GM21447 (cell line): ENCODE measurements at regions not wholly inside any gene's neighbourhood (a gene's known extent, or its start where the extent isn't known, plus 50 kb on each side); places are given as distances from the start of the nearest gene placed in this dataset.

ENCODE experiments used
- ATAC-seq: cut with Tn5 transposase; IDR thresholded peaks from one replicate; pipeline ENCODE4 v1.9.1; 2021; ENCODE audit not compliant: unreplicated experiment

DNA sequence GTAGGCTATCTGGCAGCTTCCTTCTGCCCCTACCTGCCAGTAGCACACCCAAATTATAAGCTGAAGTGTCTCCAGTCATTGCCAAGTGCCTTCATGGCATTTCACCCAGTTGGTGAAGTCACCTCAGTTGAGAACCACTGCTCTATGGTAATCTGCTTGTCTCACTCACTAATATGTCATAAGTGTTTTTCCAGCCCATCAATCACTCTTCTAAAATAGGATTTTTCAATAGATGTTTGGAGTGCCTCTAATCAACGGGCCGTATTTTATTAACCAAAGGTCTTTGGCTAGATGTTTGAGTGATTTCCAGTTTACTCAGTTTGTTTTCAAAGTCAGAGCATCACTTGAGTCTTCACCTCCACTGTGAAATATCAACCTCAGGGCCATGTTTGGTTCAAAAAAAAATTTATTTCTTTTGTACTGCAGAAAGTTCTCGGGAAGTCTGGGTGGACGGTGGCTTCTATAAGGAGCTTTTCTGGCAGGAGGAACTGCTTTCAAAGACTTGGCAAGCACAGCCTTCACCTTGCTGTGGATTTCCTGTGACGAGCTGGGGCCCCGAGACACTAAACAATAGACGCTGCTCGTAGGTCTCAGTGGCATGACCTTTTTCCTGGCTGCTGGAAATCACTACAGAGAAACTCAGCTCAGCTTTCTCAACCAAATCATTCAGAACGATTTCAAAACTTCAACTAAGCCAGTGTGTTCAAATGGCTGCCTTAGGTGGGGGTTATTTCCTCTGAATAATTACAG is 95.2 kb upstream of the FOXF1 start:
- ATAC-seq = no peak

DNA sequence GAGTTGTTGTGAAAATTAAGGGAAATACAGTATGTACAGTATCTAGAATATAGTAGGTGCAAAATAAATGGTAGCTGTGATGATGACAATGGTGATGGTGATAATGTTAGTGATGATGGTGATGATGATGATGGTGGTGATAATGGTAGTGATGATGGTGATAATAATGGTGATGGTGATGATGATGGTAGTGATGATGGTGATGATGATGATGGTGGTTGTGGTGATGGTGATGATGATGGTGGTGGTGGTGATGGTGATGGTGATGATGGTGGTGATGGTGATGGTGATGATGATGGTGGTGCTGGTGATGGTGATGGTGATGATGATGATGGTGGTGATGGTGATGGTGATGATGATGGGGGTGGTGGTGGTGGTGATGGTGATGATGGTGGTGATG is 91.3 kb upstream of the FOXF1 start:
- ATAC-seq = no peak

DNA sequence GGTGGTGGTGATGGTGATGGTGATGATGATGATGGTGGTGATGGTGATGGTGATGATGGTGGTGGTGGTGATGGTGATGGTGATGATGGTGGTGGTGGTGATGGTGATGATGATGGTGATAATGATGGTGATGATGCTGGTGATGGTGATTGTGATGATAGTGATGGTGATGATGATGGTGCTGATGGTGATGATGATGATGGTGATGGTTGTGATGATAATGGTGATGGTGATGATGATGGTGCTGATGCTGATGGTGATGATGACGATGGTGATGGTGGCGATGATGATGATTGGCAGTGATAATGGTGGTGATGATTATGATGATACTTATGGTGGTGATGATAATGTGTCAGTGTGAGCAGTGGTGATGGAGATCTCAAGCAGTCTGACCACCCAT is 90.8 kb upstream of the FOXF1 start:
- no peak for ATAC-seq

DNA sequence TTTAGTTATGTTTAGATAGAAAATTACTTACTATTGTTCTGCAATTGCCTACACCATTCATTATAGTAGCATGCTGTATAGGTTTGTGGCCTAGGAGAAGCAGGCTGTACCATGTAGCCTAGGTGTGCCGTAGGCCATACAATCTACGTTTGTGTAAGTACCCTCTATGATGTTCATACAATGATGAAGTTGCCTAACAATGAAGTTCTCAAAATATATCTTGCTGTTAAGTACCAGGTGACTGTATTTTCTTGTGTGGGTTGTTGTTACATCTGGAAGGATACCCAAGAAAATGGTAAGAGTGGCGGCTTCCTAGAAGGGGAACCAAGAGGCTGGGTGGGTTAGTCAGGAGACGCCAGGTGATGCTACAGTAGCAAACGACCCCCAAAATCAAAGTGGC is 88.3 kb upstream of the FOXF1 start:
- ATAC-seq = no peak

DNA sequence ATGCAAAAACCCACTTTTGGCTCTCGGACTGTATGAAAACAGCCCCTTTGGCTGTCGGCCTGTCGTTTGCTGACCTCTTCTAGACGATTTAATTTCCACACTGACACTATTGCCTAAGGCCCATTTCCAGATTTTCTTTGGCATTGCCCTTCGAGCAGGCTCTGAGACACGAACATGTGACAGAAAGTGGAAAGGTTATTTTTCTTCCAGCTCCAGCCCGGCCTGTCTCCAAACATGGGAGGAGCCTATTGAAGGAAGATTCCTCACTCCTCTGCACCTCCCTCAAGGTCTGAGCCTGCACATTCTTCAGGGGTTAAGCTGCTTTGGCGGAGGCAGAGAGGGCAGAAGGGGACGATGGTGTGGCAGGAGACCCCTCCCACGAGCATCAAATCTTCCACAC is 85.9 kb upstream of the FOXF1 start:
- ATAC-seq = no peak

DNA sequence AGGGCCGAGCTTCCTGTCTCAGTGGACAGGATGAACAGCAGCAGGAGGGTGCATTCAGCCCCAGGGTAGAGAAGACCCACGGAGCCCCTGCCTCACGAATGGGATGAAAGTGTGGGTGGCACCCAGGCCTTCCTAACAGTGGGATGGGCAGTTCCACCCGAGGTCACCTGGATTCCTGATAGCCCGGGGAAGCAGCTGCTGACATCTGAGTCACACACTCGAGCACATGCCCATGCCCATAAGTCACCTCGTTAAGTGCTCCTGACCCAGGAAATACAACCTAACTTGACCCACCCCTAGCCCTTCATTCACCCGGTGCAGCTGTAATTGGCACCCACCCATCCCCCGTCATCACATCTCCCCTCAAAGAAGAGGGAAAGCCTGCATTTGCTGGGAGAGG is 85.3 kb upstream of the FOXF1 start:
- no peak for ATAC-seq

DNA sequence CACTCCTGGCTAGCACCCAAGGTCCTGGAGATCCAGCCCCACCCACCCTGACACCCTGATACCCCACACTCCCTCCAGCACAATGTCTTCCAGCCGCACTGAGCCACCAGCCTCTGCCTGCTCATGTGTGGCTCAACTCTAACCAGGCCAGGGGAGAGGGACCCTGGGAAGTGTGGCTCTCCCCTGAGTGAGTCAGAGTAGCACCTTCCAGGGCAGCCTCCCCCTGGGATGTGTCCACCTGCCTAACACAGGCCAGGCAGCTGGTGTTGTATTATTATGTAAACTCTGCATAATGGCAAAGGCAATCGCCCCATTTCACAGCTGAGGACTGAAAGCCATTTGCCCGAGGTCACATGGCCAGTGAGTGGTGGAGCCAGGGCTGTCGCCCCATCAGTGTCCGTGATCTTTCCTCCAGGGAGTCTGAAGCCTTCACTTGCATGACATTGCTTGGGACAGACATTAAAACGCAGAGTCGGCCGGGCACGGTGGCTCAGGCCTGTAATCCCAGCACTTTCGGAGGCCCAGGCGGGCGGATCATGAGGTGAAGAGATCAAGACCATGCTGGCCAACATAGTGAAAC is 84.2 kb upstream of the FOXF1 start:
- no peak for ATAC-seq

DNA sequence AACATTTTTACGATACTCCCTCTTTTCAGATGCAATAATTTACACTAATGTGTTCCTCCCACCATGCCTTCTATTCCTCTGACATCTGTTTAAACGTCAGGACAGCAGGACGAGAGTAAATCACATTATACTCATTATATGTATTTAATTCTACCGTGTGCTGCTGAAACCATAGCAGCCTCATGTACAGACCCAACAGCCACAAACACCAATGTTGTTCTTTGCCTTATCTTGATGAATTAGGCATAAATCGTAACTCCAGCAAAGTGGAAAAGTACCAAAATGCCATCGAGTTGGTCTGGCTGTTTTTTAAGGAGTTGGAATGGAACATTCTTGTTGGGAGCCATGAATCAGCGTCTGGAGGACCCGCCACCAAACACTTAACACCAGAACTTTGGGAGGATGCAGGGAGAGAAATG is 82.9 kb upstream of the FOXF1 start:
- ATAC-seq = no peak

DNA sequence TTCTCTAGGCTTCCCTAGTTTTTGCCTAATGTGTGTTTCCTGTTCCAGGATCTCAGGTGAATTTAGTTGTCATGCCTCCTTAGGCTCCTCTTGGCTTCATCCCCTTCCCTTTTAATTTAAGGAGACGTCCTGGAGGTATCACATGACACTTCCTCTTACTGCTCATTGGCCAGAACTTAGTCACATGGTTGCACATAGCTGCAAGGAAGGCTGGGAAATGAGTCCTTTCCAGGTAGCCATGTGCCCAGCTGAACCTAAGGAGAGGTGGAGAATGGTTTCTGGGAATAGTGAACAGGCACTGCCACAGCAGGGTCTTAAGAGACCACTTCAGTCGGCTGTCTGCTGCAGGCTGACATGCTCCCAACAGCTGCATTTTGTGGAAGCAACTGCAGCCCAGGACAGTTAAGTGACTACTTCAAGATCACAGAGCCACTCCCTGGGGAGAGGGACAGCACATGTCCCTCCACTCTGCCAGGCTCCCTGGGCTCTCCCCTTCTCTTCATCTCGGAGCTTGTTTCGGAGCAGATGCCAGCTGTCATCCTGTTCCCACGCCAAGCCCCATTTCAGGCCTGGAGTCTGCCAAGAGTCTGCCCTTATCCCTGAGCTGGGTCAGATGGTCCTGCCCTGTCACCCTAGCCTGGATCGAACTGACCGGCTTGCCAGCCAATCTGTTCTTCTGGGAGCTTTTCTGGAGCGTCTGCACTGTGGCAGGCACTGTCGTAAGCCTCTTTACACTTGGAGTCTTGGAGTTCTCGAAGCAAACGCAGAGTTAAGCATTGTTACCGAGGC is 81.4 kb upstream of the FOXF1 start:
- no peak for ATAC-seq

DNA sequence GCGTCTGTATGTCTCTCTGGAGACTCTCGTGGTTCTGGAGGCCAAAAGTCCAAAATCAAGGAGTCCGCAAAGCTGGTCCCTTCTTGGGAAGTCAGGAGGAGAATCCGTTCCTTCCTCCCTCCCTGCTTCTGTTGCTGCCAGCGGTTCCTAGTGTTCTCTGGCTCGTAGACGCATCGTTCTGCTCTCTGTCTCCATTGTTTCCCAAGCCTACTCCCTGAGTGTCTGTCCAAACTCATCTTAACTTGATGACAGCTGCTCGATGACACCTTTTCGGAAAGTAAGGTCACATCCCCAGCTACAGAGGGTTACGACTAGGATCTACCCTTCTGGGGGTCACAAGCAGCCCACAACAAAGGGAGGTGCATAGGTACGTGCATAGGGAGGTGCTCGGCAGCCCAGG is 80.7 kb upstream of the FOXF1 start:
- ATAC-seq = no peak

DNA sequence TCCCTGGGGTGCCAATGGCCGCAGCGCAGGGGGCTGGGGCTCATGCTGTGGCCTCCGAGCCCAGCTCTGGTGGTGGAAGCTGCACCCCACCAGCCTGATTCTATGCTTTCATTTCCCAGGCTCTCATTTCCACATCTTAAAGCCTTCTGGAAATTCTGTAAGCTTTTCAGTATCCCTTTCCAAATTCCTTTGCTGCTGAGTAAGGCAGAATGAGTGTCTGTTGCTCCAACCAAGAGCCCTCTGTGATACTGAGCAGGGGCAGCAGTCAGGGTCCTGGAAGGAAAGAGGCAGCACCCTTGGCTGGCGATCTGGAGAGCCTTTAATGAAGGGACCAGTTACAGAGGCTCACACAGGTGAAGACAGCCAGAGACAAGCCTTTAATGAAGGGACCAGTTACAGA is 79.5 kb upstream of the FOXF1 start:
- ATAC-seq = no peak

DNA sequence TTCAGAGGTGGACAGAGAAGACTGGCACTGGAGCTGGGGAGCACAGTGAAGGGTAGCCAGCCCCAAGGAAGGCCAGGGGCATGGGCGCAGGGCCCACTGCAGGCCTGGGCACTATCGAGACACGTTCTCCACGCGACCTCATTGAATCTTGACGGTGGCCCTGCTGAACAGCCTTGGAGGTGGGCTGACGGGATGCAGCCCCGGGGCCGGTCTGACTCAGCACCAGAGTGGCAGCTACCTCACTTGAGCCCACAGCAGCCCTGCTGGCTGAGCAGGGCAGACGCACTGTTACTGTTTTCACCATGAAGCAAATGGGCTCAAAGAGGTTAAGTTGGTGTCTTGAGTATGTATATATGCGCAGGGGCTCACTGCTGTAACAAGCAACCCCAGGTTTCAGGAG is 78.8 kb upstream of the FOXF1 start:
- ATAC-seq = no peak

DNA sequence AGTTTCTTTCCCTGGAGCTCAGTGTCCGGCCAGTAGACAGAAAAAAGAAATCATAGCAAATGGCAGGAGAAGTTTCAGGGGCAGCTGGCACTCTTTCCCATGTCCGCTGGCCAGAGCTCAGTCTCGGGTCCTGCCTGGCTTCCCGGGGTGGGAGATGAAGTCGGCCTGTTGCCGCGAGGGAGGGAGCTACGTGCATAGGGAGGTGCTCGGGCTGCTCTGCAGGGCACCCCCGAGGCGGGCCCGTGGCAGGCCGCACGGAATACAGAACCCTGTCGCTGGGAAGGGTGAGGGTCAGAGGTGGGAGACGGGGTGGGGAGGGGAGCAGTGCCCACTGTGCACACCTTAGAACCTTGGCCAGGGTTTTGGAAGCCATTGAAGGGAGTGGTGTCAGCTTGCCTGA is 78.3 kb upstream of the FOXF1 start:
- no peak for ATAC-seq

DNA sequence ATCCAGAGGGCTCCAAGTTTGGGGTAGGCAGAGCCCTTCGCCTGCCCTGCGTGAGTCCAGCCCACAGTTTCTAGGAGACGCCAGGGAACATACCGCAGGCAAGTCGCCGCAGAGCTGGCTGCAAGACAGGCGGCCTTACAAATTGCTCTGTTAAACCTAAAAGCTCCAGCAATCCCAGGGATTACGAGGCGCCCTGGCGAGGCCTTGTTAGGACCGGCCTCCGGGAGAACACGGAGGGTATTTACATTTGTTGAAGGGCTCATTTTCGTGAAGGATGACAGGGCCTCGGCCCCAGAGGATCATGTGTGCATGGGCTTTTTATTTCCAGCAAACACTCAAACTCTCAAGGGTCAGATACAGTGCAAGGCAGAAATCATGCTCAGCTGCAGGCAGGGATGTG is 77.6 kb upstream of the FOXF1 start:
- ATAC-seq = no peak

DNA sequence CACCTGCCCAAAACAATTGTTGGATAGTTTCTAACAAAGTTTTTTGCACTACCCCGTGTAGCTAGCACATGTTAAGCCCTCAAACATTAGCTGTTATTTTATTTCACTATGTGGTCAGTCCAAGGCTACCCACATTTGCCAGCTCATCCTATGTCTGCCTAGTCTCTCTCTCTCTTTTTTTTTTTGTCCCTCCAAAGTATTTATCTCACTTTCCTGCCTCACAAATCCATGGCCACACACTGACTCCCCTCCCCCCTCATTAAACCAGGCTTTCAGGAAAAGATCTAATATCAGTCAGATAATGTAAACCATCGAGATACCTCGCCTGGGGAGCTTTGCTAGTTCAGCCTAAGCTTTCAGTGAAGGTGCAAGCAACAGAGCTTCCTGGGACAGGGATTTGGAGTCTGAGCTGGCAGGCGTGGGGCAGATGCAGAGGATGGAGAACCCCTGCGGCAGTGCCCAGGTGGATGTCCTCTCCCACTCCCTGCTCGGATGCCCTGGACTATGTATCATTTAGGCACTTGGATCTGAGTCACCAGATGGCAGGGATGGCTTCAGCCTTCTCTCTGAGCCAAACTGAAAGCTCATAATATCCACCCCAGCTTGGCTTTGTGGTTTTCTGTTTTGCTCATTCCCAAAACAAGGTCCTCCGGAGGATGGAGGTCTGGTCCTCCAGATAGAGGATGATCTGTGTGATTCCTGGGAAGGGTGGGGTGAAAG is 73.7 kb upstream of the FOXF1 start:
- ATAC-seq = no peak

DNA sequence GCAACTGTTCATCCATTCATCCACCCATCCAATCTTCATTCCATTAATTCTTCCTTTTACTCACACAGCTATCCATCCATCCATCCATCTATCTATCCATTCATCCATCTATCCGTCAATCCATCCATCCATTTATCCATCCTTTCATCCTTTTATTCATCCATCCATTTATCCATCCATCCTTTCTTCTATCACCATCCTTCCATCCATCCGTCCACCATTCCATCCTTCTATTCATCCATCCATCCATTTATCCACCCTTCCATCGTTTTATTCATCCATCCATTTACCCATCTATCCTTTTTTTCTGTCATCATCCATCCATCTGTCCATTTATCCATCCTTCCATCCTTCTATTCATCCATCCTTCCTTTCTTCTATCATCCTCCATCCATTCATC is 73.0 kb upstream of the FOXF1 start:
- ATAC-seq = no peak

DNA sequence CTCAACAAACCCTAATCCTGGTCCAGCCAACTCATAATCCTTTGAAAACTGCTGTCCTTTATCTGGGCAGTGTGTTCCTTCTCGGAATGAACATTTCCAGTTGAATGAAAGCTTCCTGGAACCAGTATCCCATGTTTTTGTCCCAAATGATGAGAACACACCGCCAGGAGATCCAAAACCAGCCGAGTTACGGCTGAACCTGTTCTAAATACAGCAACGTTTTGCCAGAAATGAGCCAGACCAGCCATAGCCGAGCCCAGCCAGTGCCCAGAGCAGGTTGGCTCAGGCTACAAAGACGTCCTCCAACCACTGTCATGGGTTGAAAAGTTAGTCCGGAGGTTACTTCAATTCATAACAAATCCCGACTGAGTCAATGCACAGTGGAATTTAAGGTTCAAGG is 67.6 kb upstream of the FOXF1 start:
- ATAC-seq = no peak

DNA sequence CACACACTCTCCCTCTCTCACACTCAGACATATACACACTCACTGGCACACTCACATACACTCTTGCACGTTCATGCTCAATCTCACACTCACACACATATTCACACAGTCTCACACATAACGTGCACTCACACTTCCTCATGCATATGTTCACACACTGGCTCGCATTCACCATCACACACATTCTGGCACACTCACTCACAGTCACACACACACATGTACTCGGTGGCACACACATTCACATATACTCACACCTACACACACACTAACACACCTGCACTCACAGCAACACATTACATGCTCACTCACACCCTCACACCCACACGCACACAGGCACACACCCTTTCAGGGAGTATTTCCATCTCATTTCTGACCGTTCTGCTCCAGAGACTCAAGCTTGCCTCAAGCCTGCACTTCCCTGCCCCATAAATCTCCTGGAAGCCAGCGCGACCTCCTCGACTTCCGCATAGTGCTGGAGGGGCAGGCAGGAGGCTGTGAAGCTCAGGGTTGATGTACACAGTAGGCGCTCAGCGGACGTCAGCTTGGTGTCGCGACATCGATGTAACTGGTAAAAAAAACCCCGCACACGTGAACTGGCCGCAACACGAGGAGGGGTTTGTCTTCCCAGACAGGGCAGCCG is 66.7 kb upstream of the FOXF1 start:
- no peak for ATAC-seq

DNA sequence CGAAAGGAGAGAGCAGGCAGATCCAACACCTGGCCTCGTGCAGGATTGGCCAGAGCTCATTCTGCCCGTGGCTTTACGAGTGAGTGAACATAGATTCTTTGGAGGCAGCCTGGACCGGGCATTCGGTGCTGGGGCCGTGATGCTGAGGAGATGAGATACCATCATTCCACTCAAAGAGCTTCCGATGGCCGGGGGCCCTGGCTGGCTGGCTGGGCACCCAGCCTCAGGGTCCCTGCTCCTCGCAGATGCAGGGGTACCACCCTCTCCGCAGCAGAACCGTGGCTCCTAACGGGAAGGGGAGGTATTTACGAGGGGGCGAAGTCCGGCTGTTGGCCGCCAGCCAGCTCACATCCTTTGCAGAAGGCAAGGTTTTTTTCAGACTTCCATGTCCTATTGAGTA is 66.1 kb upstream of the FOXF1 start:
- no peak for ATAC-seq

DNA sequence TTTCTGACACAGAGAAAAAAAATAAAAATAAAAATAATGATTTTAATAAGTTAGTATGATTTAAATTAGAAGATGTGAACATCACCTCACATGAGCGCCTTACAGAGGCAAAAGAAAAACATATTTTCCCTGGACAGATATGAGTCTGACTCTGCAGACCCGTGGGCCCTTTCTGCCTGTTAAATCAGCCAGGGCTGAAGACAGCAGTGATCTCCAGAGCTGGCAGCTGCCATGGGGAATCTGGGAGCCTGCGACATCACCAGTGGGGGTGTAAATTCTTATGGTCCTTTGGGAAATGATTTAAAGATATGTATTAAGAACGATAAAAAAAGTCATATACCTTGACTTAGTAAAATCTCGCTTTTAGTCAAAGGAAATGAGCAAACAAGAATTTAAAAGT is 65.7 kb upstream of the FOXF1 start:
- ATAC-seq = no peak

DNA sequence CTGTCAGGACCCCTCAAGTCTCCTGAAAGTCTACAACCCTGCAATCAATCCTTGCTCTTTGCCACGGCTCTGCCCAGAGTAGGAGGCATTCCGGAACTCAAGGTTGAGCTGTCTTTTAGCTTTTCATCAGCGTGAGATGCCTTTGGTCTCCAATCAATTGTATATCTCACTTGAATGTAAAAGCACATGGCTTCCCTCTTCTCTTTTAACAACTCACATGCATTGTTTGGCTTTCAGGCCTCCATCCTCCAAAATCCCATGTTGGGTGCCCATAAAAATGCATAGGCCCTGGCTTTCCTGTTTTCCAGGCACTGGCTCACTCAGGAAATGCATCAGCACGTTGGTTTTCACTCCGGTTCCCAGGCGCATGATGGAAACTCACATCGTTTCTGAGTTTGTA is 64.0 kb upstream of the FOXF1 start:
- no peak for ATAC-seq
